A549 (cell line): ENCODE measurements at regions not wholly inside any gene's neighbourhood (a gene's known extent, or its start where the extent isn't known, plus 50 kb on each side); places are given as distances from the start of the nearest gene placed in this dataset.

Experiments used
- POLR2A ChIP-seq: IDR thresholded peaks from 2 replicates; pipeline ENCODE4 v1.6.1; 2012; ENCODE audit warnings: mild to moderate bottlenecking, low read length
- RFX5 ChIP-seq: fragments of 450-650 bp; IDR thresholded peaks from 2 replicates; pipeline ENCODE4 v1.7.1; 2014; ENCODE audit warnings: antibody characterized with exemption, mild to moderate bottlenecking, moderate library complexity
- TF ChIP-seq, protein P1 (sequence below): fragments of >200 bp; sonication (Bioruptor Twin); formaldehyde crosslinking; IDR thresholded peaks from 3 replicates; pipeline ENCODE4 v1.5.1; 2016
- TF ChIP-seq, protein P2 (sequence below): IDR thresholded peaks from 2 replicates; pipeline ENCODE4 v1.6.1; 2012

DNA sequence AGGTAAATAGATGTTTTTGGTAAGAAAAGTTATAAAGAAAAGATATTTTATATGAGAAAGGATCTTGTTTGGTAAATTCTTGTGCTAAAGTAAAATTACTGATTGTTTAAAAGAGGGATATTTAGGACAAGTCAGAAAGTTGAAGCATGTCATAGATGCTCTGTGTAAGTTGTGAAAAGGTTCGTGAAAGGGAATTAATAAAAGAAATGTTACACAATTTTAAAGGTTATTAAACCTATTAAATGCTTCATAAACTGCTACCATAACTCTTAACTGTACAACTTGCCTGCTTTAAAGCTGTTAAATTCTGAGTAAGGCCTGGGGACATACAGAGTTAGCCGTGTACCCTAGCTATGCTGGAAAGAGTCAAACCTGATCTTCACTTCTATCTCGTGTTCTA lies 634.1 kb downstream of the ACTR3B start:
- TF ChIP-seq, protein P1, sequence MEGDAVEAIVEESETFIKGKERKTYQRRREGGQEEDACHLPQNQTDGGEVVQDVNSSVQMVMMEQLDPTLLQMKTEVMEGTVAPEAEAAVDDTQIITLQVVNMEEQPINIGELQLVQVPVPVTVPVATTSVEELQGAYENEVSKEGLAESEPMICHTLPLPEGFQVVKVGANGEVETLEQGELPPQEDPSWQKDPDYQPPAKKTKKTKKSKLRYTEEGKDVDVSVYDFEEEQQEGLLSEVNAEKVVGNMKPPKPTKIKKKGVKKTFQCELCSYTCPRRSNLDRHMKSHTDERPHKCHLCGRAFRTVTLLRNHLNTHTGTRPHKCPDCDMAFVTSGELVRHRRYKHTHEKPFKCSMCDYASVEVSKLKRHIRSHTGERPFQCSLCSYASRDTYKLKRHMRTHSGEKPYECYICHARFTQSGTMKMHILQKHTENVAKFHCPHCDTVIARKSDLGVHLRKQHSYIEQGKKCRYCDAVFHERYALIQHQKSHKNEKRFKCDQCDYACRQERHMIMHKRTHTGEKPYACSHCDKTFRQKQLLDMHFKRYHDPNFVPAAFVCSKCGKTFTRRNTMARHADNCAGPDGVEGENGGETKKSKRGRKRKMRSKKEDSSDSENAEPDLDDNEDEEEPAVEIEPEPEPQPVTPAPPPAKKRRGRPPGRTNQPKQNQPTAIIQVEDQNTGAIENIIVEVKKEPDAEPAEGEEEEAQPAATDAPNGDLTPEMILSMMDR: no peak
- no peak for TF ChIP-seq RFX5
- TF ChIP-seq, protein P2, sequence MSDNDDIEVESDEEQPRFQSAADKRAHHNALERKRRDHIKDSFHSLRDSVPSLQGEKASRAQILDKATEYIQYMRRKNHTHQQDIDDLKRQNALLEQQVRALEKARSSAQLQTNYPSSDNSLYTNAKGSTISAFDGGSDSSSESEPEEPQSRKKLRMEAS: no peak
- TF ChIP-seq POLR2A: no peak
